K562 (cell line): ENCODE measurements at regions not wholly inside any gene's neighbourhood (a gene's known extent, or its start where the extent isn't known, plus 50 kb on each side); places are given as distances from the start of the nearest gene placed in this dataset.
A peak's percentile ranks its signal among the peaks of the same experiment; 100 is the strongest.

ENCODE experiments used
- TF ChIP-seq, protein P1 (sequence below): fragments of 450-650 bp; IDR thresholded peaks from 2 replicates; pipeline ENCODE4 v1.6.1; 2016; ENCODE audit warnings: mild to moderate bottlenecking, moderate library complexity
- TF ChIP-seq, protein P2 (sequence below), 3 experiments: IDR thresholded peaks in 2 of 3; conservative IDR thresholded peaks in 1 of 3; 2 replicates each; pipeline ENCODE4 v1.5.1; 2011 to 2012; ENCODE audit warnings: low read length in 3 of 3, mild to moderate bottlenecking in 3 of 3, control low read depth in 2 of 3, improper control_type of control experiment in 1 of 3, inconsistent platforms in 1 of 3, low read depth in 1 of 3, mixed read lengths in 1 of 3, moderate library complexity in 1 of 3; ENCODE audit not compliant: insufficient read depth in 2 of 3

DNA sequence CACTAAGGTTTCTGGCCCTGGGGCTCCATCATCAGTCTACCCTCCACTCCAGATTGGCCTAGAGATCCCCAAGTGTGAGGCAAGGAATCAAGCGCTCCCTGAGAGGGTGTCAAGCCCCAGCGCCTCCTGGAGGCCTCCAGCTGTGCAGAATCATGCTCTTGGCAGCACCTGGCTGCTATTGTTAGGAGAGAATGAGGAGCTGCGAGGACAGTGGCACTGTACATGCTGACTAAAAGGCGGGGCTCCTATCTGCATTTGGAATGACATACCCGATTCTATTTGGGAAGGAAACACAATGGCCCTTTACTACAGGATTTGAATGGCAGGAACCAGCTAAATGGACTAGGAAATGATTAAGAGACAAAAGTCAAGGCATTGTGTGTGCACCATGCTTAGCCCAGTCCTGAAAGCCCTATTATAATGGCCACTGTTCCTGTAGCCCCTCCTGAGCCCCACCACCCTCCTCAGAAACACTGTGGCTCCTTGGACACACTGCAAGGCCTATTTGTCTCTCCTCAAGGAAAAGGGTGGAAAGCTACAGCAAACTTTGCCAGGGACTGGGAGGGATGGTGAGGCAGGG lies 106.1 kb downstream of the KBTBD2 start (continued):
- TF ChIP-seq, protein P1, sequence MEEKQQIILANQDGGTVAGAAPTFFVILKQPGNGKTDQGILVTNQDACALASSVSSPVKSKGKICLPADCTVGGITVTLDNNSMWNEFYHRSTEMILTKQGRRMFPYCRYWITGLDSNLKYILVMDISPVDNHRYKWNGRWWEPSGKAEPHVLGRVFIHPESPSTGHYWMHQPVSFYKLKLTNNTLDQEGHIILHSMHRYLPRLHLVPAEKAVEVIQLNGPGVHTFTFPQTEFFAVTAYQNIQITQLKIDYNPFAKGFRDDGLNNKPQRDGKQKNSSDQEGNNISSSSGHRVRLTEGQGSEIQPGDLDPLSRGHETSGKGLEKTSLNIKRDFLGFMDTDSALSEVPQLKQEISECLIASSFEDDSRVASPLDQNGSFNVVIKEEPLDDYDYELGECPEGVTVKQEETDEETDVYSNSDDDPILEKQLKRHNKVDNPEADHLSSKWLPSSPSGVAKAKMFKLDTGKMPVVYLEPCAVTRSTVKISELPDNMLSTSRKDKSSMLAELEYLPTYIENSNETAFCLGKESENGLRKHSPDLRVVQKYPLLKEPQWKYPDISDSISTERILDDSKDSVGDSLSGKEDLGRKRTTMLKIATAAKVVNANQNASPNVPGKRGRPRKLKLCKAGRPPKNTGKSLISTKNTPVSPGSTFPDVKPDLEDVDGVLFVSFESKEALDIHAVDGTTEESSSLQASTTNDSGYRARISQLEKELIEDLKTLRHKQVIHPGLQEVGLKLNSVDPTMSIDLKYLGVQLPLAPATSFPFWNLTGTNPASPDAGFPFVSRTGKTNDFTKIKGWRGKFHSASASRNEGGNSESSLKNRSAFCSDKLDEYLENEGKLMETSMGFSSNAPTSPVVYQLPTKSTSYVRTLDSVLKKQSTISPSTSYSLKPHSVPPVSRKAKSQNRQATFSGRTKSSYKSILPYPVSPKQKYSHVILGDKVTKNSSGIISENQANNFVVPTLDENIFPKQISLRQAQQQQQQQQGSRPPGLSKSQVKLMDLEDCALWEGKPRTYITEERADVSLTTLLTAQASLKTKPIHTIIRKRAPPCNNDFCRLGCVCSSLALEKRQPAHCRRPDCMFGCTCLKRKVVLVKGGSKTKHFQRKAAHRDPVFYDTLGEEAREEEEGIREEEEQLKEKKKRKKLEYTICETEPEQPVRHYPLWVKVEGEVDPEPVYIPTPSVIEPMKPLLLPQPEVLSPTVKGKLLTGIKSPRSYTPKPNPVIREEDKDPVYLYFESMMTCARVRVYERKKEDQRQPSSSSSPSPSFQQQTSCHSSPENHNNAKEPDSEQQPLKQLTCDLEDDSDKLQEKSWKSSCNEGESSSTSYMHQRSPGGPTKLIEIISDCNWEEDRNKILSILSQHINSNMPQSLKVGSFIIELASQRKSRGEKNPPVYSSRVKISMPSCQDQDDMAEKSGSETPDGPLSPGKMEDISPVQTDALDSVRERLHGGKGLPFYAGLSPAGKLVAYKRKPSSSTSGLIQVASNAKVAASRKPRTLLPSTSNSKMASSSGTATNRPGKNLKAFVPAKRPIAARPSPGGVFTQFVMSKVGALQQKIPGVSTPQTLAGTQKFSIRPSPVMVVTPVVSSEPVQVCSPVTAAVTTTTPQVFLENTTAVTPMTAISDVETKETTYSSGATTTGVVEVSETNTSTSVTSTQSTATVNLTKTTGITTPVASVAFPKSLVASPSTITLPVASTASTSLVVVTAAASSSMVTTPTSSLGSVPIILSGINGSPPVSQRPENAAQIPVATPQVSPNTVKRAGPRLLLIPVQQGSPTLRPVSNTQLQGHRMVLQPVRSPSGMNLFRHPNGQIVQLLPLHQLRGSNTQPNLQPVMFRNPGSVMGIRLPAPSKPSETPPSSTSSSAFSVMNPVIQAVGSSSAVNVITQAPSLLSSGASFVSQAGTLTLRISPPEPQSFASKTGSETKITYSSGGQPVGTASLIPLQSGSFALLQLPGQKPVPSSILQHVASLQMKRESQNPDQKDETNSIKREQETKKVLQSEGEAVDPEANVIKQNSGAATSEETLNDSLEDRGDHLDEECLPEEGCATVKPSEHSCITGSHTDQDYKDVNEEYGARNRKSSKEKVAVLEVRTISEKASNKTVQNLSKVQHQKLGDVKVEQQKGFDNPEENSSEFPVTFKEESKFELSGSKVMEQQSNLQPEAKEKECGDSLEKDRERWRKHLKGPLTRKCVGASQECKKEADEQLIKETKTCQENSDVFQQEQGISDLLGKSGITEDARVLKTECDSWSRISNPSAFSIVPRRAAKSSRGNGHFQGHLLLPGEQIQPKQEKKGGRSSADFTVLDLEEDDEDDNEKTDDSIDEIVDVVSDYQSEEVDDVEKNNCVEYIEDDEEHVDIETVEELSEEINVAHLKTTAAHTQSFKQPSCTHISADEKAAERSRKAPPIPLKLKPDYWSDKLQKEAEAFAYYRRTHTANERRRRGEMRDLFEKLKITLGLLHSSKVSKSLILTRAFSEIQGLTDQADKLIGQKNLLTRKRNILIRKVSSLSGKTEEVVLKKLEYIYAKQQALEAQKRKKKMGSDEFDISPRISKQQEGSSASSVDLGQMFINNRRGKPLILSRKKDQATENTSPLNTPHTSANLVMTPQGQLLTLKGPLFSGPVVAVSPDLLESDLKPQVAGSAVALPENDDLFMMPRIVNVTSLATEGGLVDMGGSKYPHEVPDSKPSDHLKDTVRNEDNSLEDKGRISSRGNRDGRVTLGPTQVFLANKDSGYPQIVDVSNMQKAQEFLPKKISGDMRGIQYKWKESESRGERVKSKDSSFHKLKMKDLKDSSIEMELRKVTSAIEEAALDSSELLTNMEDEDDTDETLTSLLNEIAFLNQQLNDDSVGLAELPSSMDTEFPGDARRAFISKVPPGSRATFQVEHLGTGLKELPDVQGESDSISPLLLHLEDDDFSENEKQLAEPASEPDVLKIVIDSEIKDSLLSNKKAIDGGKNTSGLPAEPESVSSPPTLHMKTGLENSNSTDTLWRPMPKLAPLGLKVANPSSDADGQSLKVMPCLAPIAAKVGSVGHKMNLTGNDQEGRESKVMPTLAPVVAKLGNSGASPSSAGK, result 0 out of 2 replicates have a peak, but pooled peaks have one; percentile 19
- TF ChIP-seq, protein P2, sequence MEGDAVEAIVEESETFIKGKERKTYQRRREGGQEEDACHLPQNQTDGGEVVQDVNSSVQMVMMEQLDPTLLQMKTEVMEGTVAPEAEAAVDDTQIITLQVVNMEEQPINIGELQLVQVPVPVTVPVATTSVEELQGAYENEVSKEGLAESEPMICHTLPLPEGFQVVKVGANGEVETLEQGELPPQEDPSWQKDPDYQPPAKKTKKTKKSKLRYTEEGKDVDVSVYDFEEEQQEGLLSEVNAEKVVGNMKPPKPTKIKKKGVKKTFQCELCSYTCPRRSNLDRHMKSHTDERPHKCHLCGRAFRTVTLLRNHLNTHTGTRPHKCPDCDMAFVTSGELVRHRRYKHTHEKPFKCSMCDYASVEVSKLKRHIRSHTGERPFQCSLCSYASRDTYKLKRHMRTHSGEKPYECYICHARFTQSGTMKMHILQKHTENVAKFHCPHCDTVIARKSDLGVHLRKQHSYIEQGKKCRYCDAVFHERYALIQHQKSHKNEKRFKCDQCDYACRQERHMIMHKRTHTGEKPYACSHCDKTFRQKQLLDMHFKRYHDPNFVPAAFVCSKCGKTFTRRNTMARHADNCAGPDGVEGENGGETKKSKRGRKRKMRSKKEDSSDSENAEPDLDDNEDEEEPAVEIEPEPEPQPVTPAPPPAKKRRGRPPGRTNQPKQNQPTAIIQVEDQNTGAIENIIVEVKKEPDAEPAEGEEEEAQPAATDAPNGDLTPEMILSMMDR (IDR thresholded peaks at IDR 0.05 in 2 of 3, conservative IDR thresholded peaks at IDR 0.05 in 1 of 3; ENCODE audit: insufficient read depth in 2 of 3, low read depth in 1 of 3, low read length in 3 of 3), result peak; percentile 25 to 41 (median 38); a peak in 3 of 6 replicates
